ENCODE measurements at regions not wholly inside any gene's neighbourhood (a gene's known extent, or its start where the extent isn't known, plus 50 kb on each side); places are given as distances from the start of the nearest gene placed in this dataset.

GRCh38 chr9:19947996-19948395 is 159.2 kb upstream of the SLC24A2 start:
- TF ChIP-seq CTCF (IDR thresholded peaks at IDR 0.05; ENCODE audit: extremely low read depth, missing control alignments), result no peak
- no peak for DNase-seq (ENCODE audit: low spot score)

GRCh38 chr9:19946441-19947109 is 157.7 kb upstream of the SLC24A2 start:
- DNase-seq (ENCODE audit: low spot score), result no peak

GRCh38 chr9:19941874-19942273 is 153.0 kb upstream of the SLC24A2 start:
- TF ChIP-seq CTCF (IDR thresholded peaks at IDR 0.05; ENCODE audit: extremely low read depth, missing control alignments), result no peak

More at GRCh38 chr9:19946441-19947109, 157.7 kb upstream of the SLC24A2 start:
- no peak for TF ChIP-seq CTCF (IDR thresholded peaks at IDR 0.05; ENCODE audit: extremely low read depth, missing control alignments)

GRCh38 chr9:19940811-19941535 is 152.1 kb upstream of the SLC24A2 start:
- TF ChIP-seq CTCF (IDR thresholded peaks at IDR 0.05; ENCODE audit: extremely low read depth, missing control alignments), result no peak

More at GRCh38 chr9:19941874-19942273, 153.0 kb upstream of the SLC24A2 start:
- DNase-seq (ENCODE audit: low spot score), result no peak

GRCh38 chr9:19939734-19940278 is 151.0 kb upstream of the SLC24A2 start:
- no peak for TF ChIP-seq CTCF (IDR thresholded peaks at IDR 0.05; ENCODE audit: extremely low read depth, missing control alignments)
- DNase-seq (ENCODE audit: low spot score), result no peak

More at GRCh38 chr9:19940811-19941535, 152.1 kb upstream of the SLC24A2 start:
- DNase-seq (ENCODE audit: low spot score), result no peak

GRCh38 chr9:19938990-19939733 is 150.3 kb upstream of the SLC24A2 start:
- DNase-seq (ENCODE audit: low spot score), result no peak
- TF ChIP-seq CTCF (IDR thresholded peaks at IDR 0.05; ENCODE audit: extremely low read depth, missing control alignments), result no peak

Data from GM20000 (cell line).